ENCODE measurements at regions not wholly inside any gene's neighbourhood (a gene's known extent, or its start where the extent isn't known, plus 50 kb on each side); places are given as distances from the start of the nearest gene placed in this dataset.
"Not testable (repeated sequence)": the region's sequence is repeated elsewhere in the genome, so short reads cannot be mapped to it uniquely, and the experiment has no call there.

DNA sequence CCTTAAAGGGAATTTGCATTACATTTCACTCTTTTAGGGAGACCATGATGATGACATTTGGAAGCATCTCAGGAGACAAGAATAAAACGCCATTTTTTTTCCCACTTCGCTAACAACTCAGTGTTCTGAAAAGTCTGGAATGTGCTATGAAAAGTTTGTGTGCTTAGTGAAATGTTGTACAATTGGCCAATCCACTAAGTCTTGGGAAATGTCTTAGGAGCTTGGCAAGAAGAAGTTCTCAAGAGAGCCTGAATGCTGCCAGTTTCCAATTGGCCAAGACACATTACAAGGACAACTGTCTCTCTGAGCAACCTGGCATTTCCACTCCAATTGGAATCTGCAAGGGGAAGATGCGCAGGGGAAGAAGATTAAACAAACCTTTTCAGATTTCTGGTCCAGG lies 401.8 kb downstream of the RWDD3 start:
- TF ChIP-seq, protein P1, sequence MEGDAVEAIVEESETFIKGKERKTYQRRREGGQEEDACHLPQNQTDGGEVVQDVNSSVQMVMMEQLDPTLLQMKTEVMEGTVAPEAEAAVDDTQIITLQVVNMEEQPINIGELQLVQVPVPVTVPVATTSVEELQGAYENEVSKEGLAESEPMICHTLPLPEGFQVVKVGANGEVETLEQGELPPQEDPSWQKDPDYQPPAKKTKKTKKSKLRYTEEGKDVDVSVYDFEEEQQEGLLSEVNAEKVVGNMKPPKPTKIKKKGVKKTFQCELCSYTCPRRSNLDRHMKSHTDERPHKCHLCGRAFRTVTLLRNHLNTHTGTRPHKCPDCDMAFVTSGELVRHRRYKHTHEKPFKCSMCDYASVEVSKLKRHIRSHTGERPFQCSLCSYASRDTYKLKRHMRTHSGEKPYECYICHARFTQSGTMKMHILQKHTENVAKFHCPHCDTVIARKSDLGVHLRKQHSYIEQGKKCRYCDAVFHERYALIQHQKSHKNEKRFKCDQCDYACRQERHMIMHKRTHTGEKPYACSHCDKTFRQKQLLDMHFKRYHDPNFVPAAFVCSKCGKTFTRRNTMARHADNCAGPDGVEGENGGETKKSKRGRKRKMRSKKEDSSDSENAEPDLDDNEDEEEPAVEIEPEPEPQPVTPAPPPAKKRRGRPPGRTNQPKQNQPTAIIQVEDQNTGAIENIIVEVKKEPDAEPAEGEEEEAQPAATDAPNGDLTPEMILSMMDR (conservative IDR thresholded peaks at IDR 0.05; ENCODE audit: control insufficient read depth, insufficient read depth, low read depth, low read length) = no peak
- H3K4me3 ChIP-seq (ENCODE audit: control insufficient read depth, low read depth, low read length) = no peak overlapping the region
- no peak for DNase-seq (ENCODE audit: low read depth)

- DNase-seq (ENCODE audit: low read depth) = no peak
- H3K4me3 ChIP-seq (ENCODE audit: control insufficient read depth, low read depth, low read length) = no peak overlapping the region
- TF ChIP-seq, protein P1 (conservative IDR thresholded peaks at IDR 0.05; ENCODE audit: control insufficient read depth, insufficient read depth, low read depth, low read length) = no peak
Observed at GRCh38 chr1:95636897-95637296, 402.9 kb downstream of the RWDD3 start.

- H3K4me3 ChIP-seq (ENCODE audit: control insufficient read depth, low read depth, low read length) = no peak overlapping the region
- no peak for DNase-seq (ENCODE audit: low read depth)
- TF ChIP-seq, protein P1 (conservative IDR thresholded peaks at IDR 0.05; ENCODE audit: control insufficient read depth, insufficient read depth, low read depth, low read length) = no peak
Observed at GRCh38 chr1:95640746-95641145, 406.7 kb downstream of the RWDD3 start.

DNA sequence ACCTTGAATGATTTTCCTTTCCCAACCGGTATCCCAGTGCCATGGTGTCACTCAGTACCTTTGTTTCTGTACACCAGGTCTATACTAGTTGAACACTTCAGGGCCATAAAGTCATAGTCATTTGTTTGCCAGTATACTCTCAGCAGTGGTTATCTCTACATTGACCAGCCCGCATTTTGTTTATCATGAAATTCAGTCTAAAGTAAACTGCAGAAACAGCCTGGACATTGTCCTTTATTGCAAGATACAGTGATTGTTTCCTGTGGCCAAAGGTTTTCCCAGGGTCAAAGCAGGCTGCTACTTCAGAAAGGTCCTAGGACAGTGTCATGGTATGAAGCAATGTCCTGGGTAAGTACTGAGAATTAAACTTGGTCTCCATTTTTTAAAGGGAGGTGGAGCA lies 407.4 kb downstream of the RWDD3 start:
- DNase-seq (ENCODE audit: low read depth) = no peak
- no peak overlapping the region for H3K4me3 ChIP-seq (ENCODE audit: control insufficient read depth, low read depth, low read length)
- TF ChIP-seq, protein P1 (conservative IDR thresholded peaks at IDR 0.05; ENCODE audit: control insufficient read depth, insufficient read depth, low read depth, low read length) = no peak

GRCh38 chr1:95642035-95642434 lies 408.0 kb downstream of the RWDD3 start:
- DNase-seq (ENCODE audit: low read depth) = no peak
- H3K4me3 ChIP-seq (ENCODE audit: control insufficient read depth, low read depth, low read length) = no peak overlapping the region
- TF ChIP-seq, protein P1 (conservative IDR thresholded peaks at IDR 0.05; ENCODE audit: control insufficient read depth, insufficient read depth, low read depth, low read length) = no peak

DNA sequence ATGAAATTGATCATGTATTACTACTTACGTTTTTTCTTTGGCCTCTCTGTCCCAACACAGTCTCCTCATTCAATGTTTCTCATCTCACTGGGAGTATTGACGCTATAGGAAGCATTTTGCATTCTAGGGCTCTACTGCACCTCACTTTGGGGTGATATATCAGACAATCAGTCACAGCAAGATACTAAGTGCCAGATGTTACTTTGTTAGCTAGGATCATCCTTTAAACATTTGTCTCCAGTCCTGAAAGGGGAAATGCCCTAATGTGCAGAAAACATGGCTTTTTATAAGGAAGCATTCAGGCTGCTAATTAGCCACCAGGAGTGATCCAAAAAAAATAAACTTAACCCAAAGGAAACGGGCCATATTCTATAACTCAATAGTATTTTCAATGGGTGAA lies 409.1 kb downstream of the RWDD3 start:
- TF ChIP-seq, protein P1 (conservative IDR thresholded peaks at IDR 0.05; ENCODE audit: control insufficient read depth, insufficient read depth, low read depth, low read length) = no peak
- DNase-seq (ENCODE audit: low read depth) = no peak
- no peak overlapping the region for H3K4me3 ChIP-seq (ENCODE audit: control insufficient read depth, low read depth, low read length)

- not testable (repeated sequence) for H3K4me3 ChIP-seq (ENCODE audit: control insufficient read depth, low read depth, low read length)
Observed at GRCh38 chr1:95645126-95645525, 411.1 kb downstream of the RWDD3 start.

More at GRCh38 chr1:95645126-95645525, 411.1 kb downstream of the RWDD3 start:
- not testable (repeated sequence) for DNase-seq (ENCODE audit: low read depth)

Measured in fibroblast of mammary gland (primary cell).